ENCODE measurements at regions not wholly inside any gene's neighbourhood (a gene's known extent, or its start where the extent isn't known, plus 50 kb on each side); places are given as distances from the start of the nearest gene placed in this dataset.

DNA sequence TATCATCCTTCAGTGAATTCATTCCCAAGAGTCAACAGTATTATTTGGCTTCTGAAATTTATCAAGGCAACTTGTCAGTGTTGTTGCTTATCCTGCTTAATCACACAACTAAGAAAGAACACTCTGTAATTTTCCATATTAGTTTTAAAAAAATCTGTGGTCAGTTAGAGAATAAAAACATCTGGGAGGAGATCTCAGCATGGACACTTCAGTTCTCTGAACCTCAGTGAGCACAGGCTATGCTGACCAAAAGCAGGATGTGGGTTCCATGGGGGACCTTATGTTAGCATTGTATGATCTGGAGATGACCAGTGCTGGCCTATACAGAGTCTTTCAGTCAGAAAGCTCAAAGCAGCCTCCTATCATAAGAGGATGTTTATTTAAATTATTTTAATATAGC is 79.1 kb upstream of the KLHL14 start:
- no peaks in the 10 kb centered on the region for H4K20me1 ChIP-seq (ENCODE audit: insufficient read depth, low read length)
- H3K9me3 Mint-ChIP-seq (ENCODE audit: unreplicated experiment), result no peaks in the 10 kb centered on the region
- H3K27ac ChIP-seq (ENCODE audit: low read depth, low read length), result no peak overlapping the region
- no peaks in the 10 kb centered on the region for H3K9me3 ChIP-seq (ENCODE audit: insufficient read depth, low read depth, low read length)
- peaks cover 1% of the 10 kb centered on the region for H3K27me3 ChIP-seq (ENCODE audit: insufficient read depth, low read length)
- H3K4me1 ChIP-seq (ENCODE audit: insufficient read depth, low read length), result no peaks in the 10 kb centered on the region
- H3K4me1 Mint-ChIP-seq (ENCODE audit: low read depth, unreplicated experiment), result peaks cover 5% of the 10 kb centered on the region
- TF ChIP-seq EZH2 (IDR thresholded peaks at IDR 0.05; ENCODE audit: insufficient read depth, low read length), result no peak
- TF ChIP-seq, protein P1, sequence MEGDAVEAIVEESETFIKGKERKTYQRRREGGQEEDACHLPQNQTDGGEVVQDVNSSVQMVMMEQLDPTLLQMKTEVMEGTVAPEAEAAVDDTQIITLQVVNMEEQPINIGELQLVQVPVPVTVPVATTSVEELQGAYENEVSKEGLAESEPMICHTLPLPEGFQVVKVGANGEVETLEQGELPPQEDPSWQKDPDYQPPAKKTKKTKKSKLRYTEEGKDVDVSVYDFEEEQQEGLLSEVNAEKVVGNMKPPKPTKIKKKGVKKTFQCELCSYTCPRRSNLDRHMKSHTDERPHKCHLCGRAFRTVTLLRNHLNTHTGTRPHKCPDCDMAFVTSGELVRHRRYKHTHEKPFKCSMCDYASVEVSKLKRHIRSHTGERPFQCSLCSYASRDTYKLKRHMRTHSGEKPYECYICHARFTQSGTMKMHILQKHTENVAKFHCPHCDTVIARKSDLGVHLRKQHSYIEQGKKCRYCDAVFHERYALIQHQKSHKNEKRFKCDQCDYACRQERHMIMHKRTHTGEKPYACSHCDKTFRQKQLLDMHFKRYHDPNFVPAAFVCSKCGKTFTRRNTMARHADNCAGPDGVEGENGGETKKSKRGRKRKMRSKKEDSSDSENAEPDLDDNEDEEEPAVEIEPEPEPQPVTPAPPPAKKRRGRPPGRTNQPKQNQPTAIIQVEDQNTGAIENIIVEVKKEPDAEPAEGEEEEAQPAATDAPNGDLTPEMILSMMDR (IDR thresholded peaks at IDR 0.05; ENCODE audit: insufficient read depth, low read depth, low read length), result no peak
- H3K79me2 ChIP-seq (ENCODE audit: insufficient read depth, low read length), result no peaks in the 10 kb centered on the region
- H3K4me3 ChIP-seq (ENCODE audit: insufficient read depth, low read depth, low read length), result no peak overlapping the region
- no peaks in the 10 kb centered on the region for H3K36me3 Mint-ChIP-seq (ENCODE audit: low read depth, unreplicated experiment)
- no peak overlapping the region for H3K27ac Mint-ChIP-seq (ENCODE audit: unreplicated experiment)
- H3K9ac ChIP-seq (ENCODE audit: low read length), result no peak overlapping the region
- no peak overlapping the region for H3K4me2 ChIP-seq (ENCODE audit: low read length)
- H2AFZ ChIP-seq (ENCODE audit: low read depth, low read length), result no peak overlapping the region
- H3K4me3 Mint-ChIP-seq (ENCODE audit: unreplicated experiment), result no peak overlapping the region
- H3K36me3 ChIP-seq (ENCODE audit: insufficient read depth, low read length), result no peaks in the 10 kb centered on the region
- no peaks in the 10 kb centered on the region for H3K27me3 Mint-ChIP-seq (ENCODE audit: low read depth, unreplicated experiment)
- DNase-seq (ENCODE audit: low read depth) (peak; percentile 35), FAIRE-seq (no peak)

GRCh38 chr18:32848826-32849225 is 76.0 kb upstream of the KLHL14 start:
- no peak for FAIRE-seq
- Mint-ChIP-seq H3K27ac (ENCODE audit: unreplicated experiment) (no peak overlapping the region), H3K27me3 (ENCODE audit: low read depth, unreplicated experiment) (no peaks in the 10 kb centered on the region), H3K36me3 (ENCODE audit: low read depth, unreplicated experiment) (no peaks in the 10 kb centered on the region), H3K4me3 (ENCODE audit: unreplicated experiment) (no peak overlapping the region), H3K4me1 (ENCODE audit: low read depth, unreplicated experiment) (peaks cover 5% of the 10 kb centered on the region), H3K9me3 (ENCODE audit: unreplicated experiment) (no peaks in the 10 kb centered on the region)
- no peaks in the 10 kb centered on the region for H3K4me1 ChIP-seq (ENCODE audit: insufficient read depth, low read length)
- H3K9ac ChIP-seq (ENCODE audit: low read length), result no peak overlapping the region
- no peak overlapping the region for H2AFZ ChIP-seq (ENCODE audit: low read depth, low read length)
- peaks cover 2% of the 10 kb centered on the region for H3K27me3 ChIP-seq (ENCODE audit: insufficient read depth, low read length)
- no peak for TF ChIP-seq EZH2 (IDR thresholded peaks at IDR 0.05; ENCODE audit: insufficient read depth, low read length)
- TF ChIP-seq, protein P1 (IDR thresholded peaks at IDR 0.05; ENCODE audit: insufficient read depth, low read depth, low read length), result no peak
- no peaks in the 10 kb centered on the region for H3K36me3 ChIP-seq (ENCODE audit: insufficient read depth, low read length)
- H3K79me2 ChIP-seq (ENCODE audit: insufficient read depth, low read length), result no peaks in the 10 kb centered on the region
- no peak overlapping the region for H3K4me2 ChIP-seq (ENCODE audit: low read length)
- H3K9me3 ChIP-seq (ENCODE audit: insufficient read depth, low read depth, low read length), result no peaks in the 10 kb centered on the region
- peak; percentile 30 for DNase-seq (ENCODE audit: low read depth)
- H3K27ac ChIP-seq (ENCODE audit: low read depth, low read length), result no peak overlapping the region
- H3K4me3 ChIP-seq (ENCODE audit: insufficient read depth, low read depth, low read length), result no peak overlapping the region
- no peaks in the 10 kb centered on the region for H4K20me1 ChIP-seq (ENCODE audit: insufficient read depth, low read length)

- no peaks in the 10 kb centered on the region for H4K20me1 ChIP-seq (ENCODE audit: insufficient read depth, low read length)
- H3K36me3 ChIP-seq (ENCODE audit: insufficient read depth, low read length), result no peaks in the 10 kb centered on the region
- H3K9ac ChIP-seq (ENCODE audit: low read length), result no peak overlapping the region
- H2AFZ ChIP-seq (ENCODE audit: low read depth, low read length), result no peak overlapping the region
- H3K4me3 ChIP-seq (ENCODE audit: insufficient read depth, low read depth, low read length), result no peak overlapping the region
- Mint-ChIP-seq H3K36me3 (ENCODE audit: low read depth, unreplicated experiment) (no peaks in the 10 kb centered on the region), H3K27ac (ENCODE audit: unreplicated experiment) (no peak overlapping the region), H3K4me1 (ENCODE audit: low read depth, unreplicated experiment) (peaks cover 5% of the 10 kb centered on the region), H3K27me3 (ENCODE audit: low read depth, unreplicated experiment) (no peaks in the 10 kb centered on the region), H3K4me3 (ENCODE audit: unreplicated experiment) (no peak overlapping the region), H3K9me3 (ENCODE audit: unreplicated experiment) (no peaks in the 10 kb centered on the region)
- no peaks in the 10 kb centered on the region for H3K4me1 ChIP-seq (ENCODE audit: insufficient read depth, low read length)
- TF ChIP-seq, protein P1 (IDR thresholded peaks at IDR 0.05; ENCODE audit: insufficient read depth, low read depth, low read length), result no peak
- TF ChIP-seq EZH2 (IDR thresholded peaks at IDR 0.05; ENCODE audit: insufficient read depth, low read length), result no peak
- H3K4me2 ChIP-seq (ENCODE audit: low read length), result no peak overlapping the region
- no peaks in the 10 kb centered on the region for H3K79me2 ChIP-seq (ENCODE audit: insufficient read depth, low read length)
- H3K27me3 ChIP-seq (ENCODE audit: insufficient read depth, low read length), result peaks cover 2% of the 10 kb centered on the region
- H3K9me3 ChIP-seq (ENCODE audit: insufficient read depth, low read depth, low read length), result no peaks in the 10 kb centered on the region
- DNase-seq (ENCODE audit: low read depth) (no peak), FAIRE-seq (no peak)
- no peak overlapping the region for H3K27ac ChIP-seq (ENCODE audit: low read depth, low read length)
These were observed 74.9 kb upstream of the KLHL14 start for GRCh38 chr18:32847691-32848090.
